ENCODE measurements at regions not wholly inside any gene's neighbourhood (a gene's known extent, or its start where the extent isn't known, plus 50 kb on each side); places are given as distances from the start of the nearest gene placed in this dataset.

DNA sequence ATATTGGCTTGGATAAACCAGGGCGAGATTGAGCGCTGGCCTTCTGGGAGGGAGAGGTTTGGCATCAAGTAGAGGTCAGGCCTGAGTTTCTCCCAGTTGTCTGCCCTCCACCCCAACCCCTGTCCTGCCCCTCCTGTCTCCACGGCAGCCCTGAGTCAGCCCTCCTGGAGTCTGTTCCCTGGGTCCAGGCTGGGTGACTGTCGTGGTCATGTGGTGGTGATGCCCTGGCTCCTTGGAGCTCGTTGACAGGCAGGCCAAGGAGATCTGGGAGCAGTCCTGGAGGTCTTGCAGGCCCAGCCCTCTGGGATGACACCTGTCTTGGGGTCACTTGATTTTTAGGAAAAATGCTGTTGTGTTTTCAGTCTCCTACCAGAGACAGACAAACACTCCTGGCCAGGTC, 53.6 kb upstream of the PODXL start:
- TF ChIP-seq, protein P1, sequence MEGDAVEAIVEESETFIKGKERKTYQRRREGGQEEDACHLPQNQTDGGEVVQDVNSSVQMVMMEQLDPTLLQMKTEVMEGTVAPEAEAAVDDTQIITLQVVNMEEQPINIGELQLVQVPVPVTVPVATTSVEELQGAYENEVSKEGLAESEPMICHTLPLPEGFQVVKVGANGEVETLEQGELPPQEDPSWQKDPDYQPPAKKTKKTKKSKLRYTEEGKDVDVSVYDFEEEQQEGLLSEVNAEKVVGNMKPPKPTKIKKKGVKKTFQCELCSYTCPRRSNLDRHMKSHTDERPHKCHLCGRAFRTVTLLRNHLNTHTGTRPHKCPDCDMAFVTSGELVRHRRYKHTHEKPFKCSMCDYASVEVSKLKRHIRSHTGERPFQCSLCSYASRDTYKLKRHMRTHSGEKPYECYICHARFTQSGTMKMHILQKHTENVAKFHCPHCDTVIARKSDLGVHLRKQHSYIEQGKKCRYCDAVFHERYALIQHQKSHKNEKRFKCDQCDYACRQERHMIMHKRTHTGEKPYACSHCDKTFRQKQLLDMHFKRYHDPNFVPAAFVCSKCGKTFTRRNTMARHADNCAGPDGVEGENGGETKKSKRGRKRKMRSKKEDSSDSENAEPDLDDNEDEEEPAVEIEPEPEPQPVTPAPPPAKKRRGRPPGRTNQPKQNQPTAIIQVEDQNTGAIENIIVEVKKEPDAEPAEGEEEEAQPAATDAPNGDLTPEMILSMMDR (IDR thresholded peaks at IDR 0.05; ENCODE audit: borderline replicate concordance, extremely low read depth, low read length, poor library complexity, severe bottlenecking): no peak
- TF ChIP-seq EZH2 (IDR thresholded peaks at IDR 0.05; ENCODE audit: borderline replicate concordance, low read depth, low read length, severe bottlenecking): no peak
- Histone ChIP-seq H3K36me3 (ENCODE audit: insufficient read depth, low read length) (no peaks in the 10 kb centered on the region), H3K27ac (ENCODE audit: low read length) (no peak overlapping the region), H3K9me3 (ENCODE audit: insufficient read depth, low read length, severe bottlenecking) (no peaks in the 10 kb centered on the region), H3K4me2 (ENCODE audit: insufficient read depth, low read length) (no peak overlapping the region), H2AFZ (ENCODE audit: low read depth, low read length) (no peak overlapping the region), H3K4me1 (ENCODE audit: insufficient read depth, low read length) (no peaks in the 10 kb centered on the region), H3K79me2 (ENCODE audit: insufficient read depth, low read length) (no peaks in the 10 kb centered on the region), H3K9ac (ENCODE audit: low read depth, low read length) (no peak overlapping the region), H3K27me3 (ENCODE audit: insufficient read depth, low read length, poor library complexity) (no peaks in the 10 kb centered on the region), H3K4me3 (ENCODE audit: low read depth in 1 of 2, low read length in 2 of 2) (no peak overlapping the region), H4K20me1 (ENCODE audit: insufficient read depth, low read length) (no peaks in the 10 kb centered on the region)
- DNase-seq: no peak
- ATAC-seq (ENCODE audit: insufficient read depth, low read depth): no peak

GRCh38 chr7:131608116-131608500, 51.7 kb upstream of the PODXL start:
- no peaks in the 10 kb centered on the region for H3K4me1 ChIP-seq (ENCODE audit: insufficient read depth, low read length)
- no peak overlapping the region for H3K4me3 ChIP-seq (ENCODE audit: low read depth in 1 of 2, low read length in 2 of 2)
- no peaks in the 10 kb centered on the region for H4K20me1 ChIP-seq (ENCODE audit: insufficient read depth, low read length)

DNA sequence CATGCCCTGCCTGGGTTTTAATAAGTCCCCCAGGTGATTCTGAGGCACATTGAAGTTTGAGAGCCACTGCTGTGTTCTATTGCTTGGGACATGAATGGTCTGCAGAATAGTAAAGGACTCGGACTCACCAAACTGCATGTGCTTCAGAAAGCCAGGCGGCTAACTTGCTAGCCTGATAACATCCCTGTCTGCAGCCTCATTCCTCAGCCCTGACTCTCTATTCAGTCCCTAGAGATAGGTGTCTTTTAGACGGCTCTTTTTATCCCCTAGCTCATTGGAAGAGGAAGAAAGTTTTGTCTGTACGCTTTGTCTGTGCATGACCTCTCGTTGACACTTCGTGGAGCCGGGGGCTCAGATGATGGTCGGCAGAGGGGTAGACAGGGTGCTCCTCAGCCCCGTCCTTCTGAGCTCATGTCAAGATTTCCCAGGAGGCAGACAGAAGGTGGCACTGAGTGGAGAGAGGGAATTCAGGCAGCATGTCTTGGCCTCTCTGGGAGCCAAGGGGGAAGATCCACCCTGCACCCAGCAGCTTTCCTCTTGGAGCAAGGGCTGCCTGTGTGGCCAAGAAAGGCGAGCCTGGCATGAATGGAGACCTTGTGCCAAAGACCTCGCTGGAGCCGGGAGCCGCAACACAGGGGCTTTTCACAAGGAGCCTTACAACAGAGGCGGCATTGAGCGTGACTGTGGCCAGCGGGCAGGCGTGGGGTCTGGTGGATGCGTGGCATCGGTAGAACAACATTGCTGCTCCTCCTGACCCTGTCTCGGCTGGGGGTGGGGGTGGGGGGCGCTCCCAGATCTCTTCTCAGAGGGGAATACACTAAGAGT, 51.1 kb upstream of the PODXL start:
- H3K4me3 ChIP-seq (ENCODE audit: low read depth in 1 of 2, low read length in 2 of 2): no peak overlapping the region
- H4K20me1 ChIP-seq (ENCODE audit: insufficient read depth, low read length): no peaks in the 10 kb centered on the region
- ATAC-seq (ENCODE audit: insufficient read depth, low read depth): no peak
- H2AFZ ChIP-seq (ENCODE audit: low read depth, low read length): no peak overlapping the region
- H3K79me2 ChIP-seq (ENCODE audit: insufficient read depth, low read length): no peaks in the 10 kb centered on the region
- H3K4me1 ChIP-seq (ENCODE audit: insufficient read depth, low read length): no peaks in the 10 kb centered on the region
- no peaks in the 10 kb centered on the region for H3K36me3 ChIP-seq (ENCODE audit: insufficient read depth, low read length)
- no peak overlapping the region for H3K27ac ChIP-seq (ENCODE audit: low read length)
- no peak overlapping the region for H3K4me2 ChIP-seq (ENCODE audit: insufficient read depth, low read length)
- TF ChIP-seq, protein P1 (IDR thresholded peaks at IDR 0.05; ENCODE audit: borderline replicate concordance, extremely low read depth, low read length, poor library complexity, severe bottlenecking): no peak
- TF ChIP-seq EZH2 (IDR thresholded peaks at IDR 0.05; ENCODE audit: borderline replicate concordance, low read depth, low read length, severe bottlenecking): no peak
- H3K27me3 ChIP-seq (ENCODE audit: insufficient read depth, low read length, poor library complexity): peaks cover 6% of the 10 kb centered on the region
- H3K9me3 ChIP-seq (ENCODE audit: insufficient read depth, low read length, severe bottlenecking): no peaks in the 10 kb centered on the region
- DNase-seq: no peak
- no peak overlapping the region for H3K9ac ChIP-seq (ENCODE audit: low read depth, low read length)

More at GRCh38 chr7:131608116-131608500, 51.7 kb upstream of the PODXL start:
- H2AFZ ChIP-seq (ENCODE audit: low read depth, low read length): no peak overlapping the region
- no peak for DNase-seq
- no peak overlapping the region for H3K27ac ChIP-seq (ENCODE audit: low read length)
- no peak overlapping the region for H3K4me2 ChIP-seq (ENCODE audit: insufficient read depth, low read length)
- no peaks in the 10 kb centered on the region for H3K9me3 ChIP-seq (ENCODE audit: insufficient read depth, low read length, severe bottlenecking)
- peaks cover 4% of the 10 kb centered on the region for H3K27me3 ChIP-seq (ENCODE audit: insufficient read depth, low read length, poor library complexity)
- no peaks in the 10 kb centered on the region for H3K79me2 ChIP-seq (ENCODE audit: insufficient read depth, low read length)
- no peak for ATAC-seq (ENCODE audit: insufficient read depth, low read depth)
- no peaks in the 10 kb centered on the region for H3K36me3 ChIP-seq (ENCODE audit: insufficient read depth, low read length)
- no peak for TF ChIP-seq EZH2 (IDR thresholded peaks at IDR 0.05; ENCODE audit: borderline replicate concordance, low read depth, low read length, severe bottlenecking)
- TF ChIP-seq, protein P1 (IDR thresholded peaks at IDR 0.05; ENCODE audit: borderline replicate concordance, extremely low read depth, low read length, poor library complexity, severe bottlenecking): no peak
- no peak overlapping the region for H3K9ac ChIP-seq (ENCODE audit: low read depth, low read length)
